Skeletal muscle cell (primary cell): ENCODE measurements at regions not wholly inside any gene's neighbourhood (a gene's known extent, or its start where the extent isn't known, plus 50 kb on each side); places are given as distances from the start of the nearest gene placed in this dataset.
A peak's percentile ranks its signal among the peaks of the same experiment; 100 is the strongest.

ENCODE experiments used
- DNase-seq: peaks from one replicate; pipeline ENCODE4 v3.0.0-alpha.2; 2010; ENCODE audit warnings: low read depth
- H3K4me3 ChIP-seq: 2 replicates; pipeline ENCODE4 v1.5.1; 2011; ENCODE audit warnings: low read depth, mild to moderate bottlenecking, control low read depth, low read length, moderate library complexity

GRCh38 chr4:114279066-114279465 is 299.6 kb upstream of the ARSJ start:
- H3K4me3 ChIP-seq, result no peak overlapping the region
- no peak for DNase-seq

GRCh38 chr4:114279711-114280110 is 300.3 kb upstream of the ARSJ start:
- no peak for DNase-seq
- no peak overlapping the region for H3K4me3 ChIP-seq

GRCh38 chr4:114280645-114281044 is 301.2 kb upstream of the ARSJ start:
- DNase-seq, result no peak
- H3K4me3 ChIP-seq, result no peak overlapping the region

- H3K4me3 ChIP-seq, result no peak overlapping the region
- peak; percentile 69 for DNase-seq
These were observed 301.9 kb upstream of the ARSJ start for GRCh38 chr4:114281164-114281960.

- H3K4me3 ChIP-seq, result no peak overlapping the region
- DNase-seq, result no peak
These were observed 303.5 kb upstream of the ARSJ start for GRCh38 chr4:114282937-114283336.

- no peak overlapping the region for H3K4me3 ChIP-seq
These were observed 305.2 kb upstream of the ARSJ start for GRCh38 chr4:114284629-114285028.

GRCh38 chr4:114286262-114286810 is 306.9 kb upstream of the ARSJ start:
- H3K4me3 ChIP-seq, result no peak overlapping the region
- peak; percentile 39 for DNase-seq

More at GRCh38 chr4:114284629-114285028, 305.2 kb upstream of the ARSJ start:
- DNase-seq, result no peak

GRCh38 chr4:114287079-114287696 is 307.7 kb upstream of the ARSJ start:
- no peak overlapping the region for H3K4me3 ChIP-seq
- no peak for DNase-seq

- H3K4me3 ChIP-seq, result no peak overlapping the region
- DNase-seq, result no peak
These were observed 302.5 kb upstream of the UGT8 start for GRCh38 chr4:114296126-114296525.

GRCh38 chr4:114302472-114302871 is 296.1 kb upstream of the UGT8 start:
- DNase-seq, result no peak
- no peak overlapping the region for H3K4me3 ChIP-seq

GRCh38 chr4:114304046-114304445 is 294.6 kb upstream of the UGT8 start:
- no peak for DNase-seq
- H3K4me3 ChIP-seq, result no peak overlapping the region

GRCh38 chr4:114304567-114304966 is 294.0 kb upstream of the UGT8 start:
- DNase-seq, result no peak
- H3K4me3 ChIP-seq, result no peak overlapping the region

- no peak overlapping the region for H3K4me3 ChIP-seq
- no peak for DNase-seq
These were observed 291.7 kb upstream of the UGT8 start for GRCh38 chr4:114306946-114307345.

GRCh38 chr4:114310296-114310925 is 288.2 kb upstream of the UGT8 start:
- H3K4me3 ChIP-seq, result no peak overlapping the region
- no peak for DNase-seq

GRCh38 chr4:114311787-114312186 is 286.8 kb upstream of the UGT8 start:
- no peak for DNase-seq
- H3K4me3 ChIP-seq, result no peak overlapping the region

- H3K4me3 ChIP-seq, result no peak overlapping the region
- no peak for DNase-seq
These were observed 286.3 kb upstream of the UGT8 start for GRCh38 chr4:114312338-114312737.

GRCh38 chr4:114316789-114317188 is 281.8 kb upstream of the UGT8 start:
- H3K4me3 ChIP-seq, result no peak overlapping the region
- no peak for DNase-seq

GRCh38 chr4:114317564-114317963 is 281.0 kb upstream of the UGT8 start:
- no peak for DNase-seq
- no peak overlapping the region for H3K4me3 ChIP-seq

GRCh38 chr4:114318309-114318708 is 280.3 kb upstream of the UGT8 start:
- DNase-seq, result no peak
- H3K4me3 ChIP-seq, result no peak overlapping the region

- DNase-seq, result no peak
These were observed 278.5 kb upstream of the UGT8 start for GRCh38 chr4:114320126-114320525.

More at GRCh38 chr4:114320126-114320525, 278.5 kb upstream of the UGT8 start:
- no peak overlapping the region for H3K4me3 ChIP-seq
